SK-N-SH treated with all-trans-retinoic acid at 6 μM for 48 hours (cell line): ENCODE measurements at regions not wholly inside any gene's neighbourhood (a gene's known extent, or its start where the extent isn't known, plus 50 kb on each side); places are given as distances from the start of the nearest gene placed in this dataset.

ENCODE experiments used
- ATAC-seq: fragments of 200-7000 bp; cut with Tn5 transposase; 3 replicates; pipeline ENCODE4 v1.9.1; 2020; ENCODE audit warnings: mild to moderate bottlenecking, moderate library complexity
- ARNTL ChIP-seq: fragments of 450-650 bp; formaldehyde crosslinking; IDR thresholded peaks from 2 replicates; pipeline ENCODE4 v1.5.0; 2020; ENCODE audit warnings: low read depth, mild to moderate bottlenecking, moderate library complexity, borderline replicate concordance
- BACH2 ChIP-seq: fragments of 250-450 bp; sonication (Bioruptor Pico); IDR thresholded peaks from 2 replicates; pipeline ENCODE4 v1.9.0; 2021; ENCODE audit warnings: mild to moderate bottlenecking, borderline replicate concordance
- ESRRG ChIP-seq: fragments of 250-450 bp; sonication (Bioruptor Pico); IDR thresholded peaks from 2 replicates; pipeline ENCODE4 v1.6.1; 2021; ENCODE audit warnings: mild to moderate bottlenecking
- GLIS3 ChIP-seq: fragments of 250-450 bp; sonication (Bioruptor Pico); IDR thresholded peaks from 2 replicates; pipeline ENCODE4 v1.5.0; 2020; ENCODE audit warnings: mild to moderate bottlenecking, moderate library complexity
- ISL1 ChIP-seq: fragments of 250-450 bp; sonication (Bioruptor Pico); IDR thresholded peaks from 2 replicates; pipeline ENCODE4 v2.1.2; 2022; ENCODE audit warnings: mild to moderate bottlenecking, moderate library complexity
- OSR1 ChIP-seq: fragments of 250-450 bp; sonication (Bioruptor Pico); IDR thresholded peaks from 2 replicates; pipeline ENCODE4 v1.8.0; 2022; ENCODE audit warnings: moderate library complexity, mild to moderate bottlenecking, inconsistent platforms
- POU6F1 ChIP-seq: fragments of 250-450 bp; sonication (Bioruptor Pico); IDR thresholded peaks from 2 replicates; pipeline ENCODE4 v1.8.0; 2021; ENCODE audit warnings: low read depth, mild to moderate bottlenecking, moderate library complexity, borderline replicate concordance
- PPARA ChIP-seq: fragments of 250-450 bp; sonication (Bioruptor Pico); IDR thresholded peaks from 2 replicates; pipeline ENCODE4 v1.5.0; 2020; ENCODE audit warnings: mild to moderate bottlenecking, borderline replicate concordance
- RARB ChIP-seq: fragments of 250-450 bp; sonication (Bioruptor Pico); IDR thresholded peaks from 2 replicates; pipeline ENCODE4 v1.8.0; 2021; ENCODE audit warnings: mild to moderate bottlenecking, moderate library complexity
- SNAI2 ChIP-seq: fragments of 250-450 bp; sonication (Bioruptor Pico); IDR thresholded peaks from 2 replicates; pipeline ENCODE4 v1.5.0; 2020; ENCODE audit warnings: mild to moderate bottlenecking, moderate library complexity
- TCF4 ChIP-seq: fragments of 250-450 bp; sonication (Bioruptor Pico); IDR thresholded peaks from 2 replicates; pipeline ENCODE4 v1.8.0; 2021; ENCODE audit warnings: mild to moderate bottlenecking, moderate library complexity, borderline replicate concordance
- TOX ChIP-seq: fragments of 250-450 bp; sonication (Bioruptor Pico); IDR thresholded peaks from 2 replicates; pipeline ENCODE4 v1.8.0; 2021; ENCODE audit warnings: mild to moderate bottlenecking, moderate library complexity, borderline replicate concordance
- TSHZ2 ChIP-seq: fragments of 250-450 bp; sonication (Bioruptor Pico); IDR thresholded peaks from 2 replicates; pipeline ENCODE4 v1.5.0; 2020; ENCODE audit warnings: mild to moderate bottlenecking, moderate library complexity
- ZC3H10 ChIP-seq: fragments of 250-450 bp; sonication (Bioruptor Pico); IDR thresholded peaks from 2 replicates; pipeline ENCODE4 v1.5.1; 2021; ENCODE audit warnings: mild to moderate bottlenecking, moderate library complexity
- ZFP30 ChIP-seq: fragments of 450-650 bp; formaldehyde crosslinking; IDR thresholded peaks from 2 replicates; pipeline ENCODE4 v1.5.0; 2022; ENCODE audit warnings: mild to moderate bottlenecking, moderate library complexity
- ZNF8 ChIP-seq: fragments of 450-650 bp; formaldehyde crosslinking; IDR thresholded peaks from 2 replicates; pipeline ENCODE4 v1.5.0; 2020; ENCODE audit warnings: mild to moderate bottlenecking, moderate library complexity
- TF ChIP-seq, protein P1 (sequence below): fragments of 250-450 bp; sonication (Bioruptor Pico); IDR thresholded peaks from 2 replicates; pipeline ENCODE4 v1.5.1; 2020; ENCODE audit warnings: low read depth, mild to moderate bottlenecking, moderate library complexity
- TF ChIP-seq, protein P2 (sequence below): fragments of 250-450 bp; sonication (Bioruptor Pico); IDR thresholded peaks from 2 replicates; pipeline ENCODE4 v1.8.0; 2020; ENCODE audit warnings: mild to moderate bottlenecking, moderate library complexity, borderline replicate concordance
- TF ChIP-seq, protein P3 (sequence below): fragments of 250-450 bp; sonication (Bioruptor Pico); IDR thresholded peaks from 2 replicates; pipeline ENCODE4 v1.5.1; 2021; ENCODE audit warnings: mild to moderate bottlenecking, moderate library complexity

DNA sequence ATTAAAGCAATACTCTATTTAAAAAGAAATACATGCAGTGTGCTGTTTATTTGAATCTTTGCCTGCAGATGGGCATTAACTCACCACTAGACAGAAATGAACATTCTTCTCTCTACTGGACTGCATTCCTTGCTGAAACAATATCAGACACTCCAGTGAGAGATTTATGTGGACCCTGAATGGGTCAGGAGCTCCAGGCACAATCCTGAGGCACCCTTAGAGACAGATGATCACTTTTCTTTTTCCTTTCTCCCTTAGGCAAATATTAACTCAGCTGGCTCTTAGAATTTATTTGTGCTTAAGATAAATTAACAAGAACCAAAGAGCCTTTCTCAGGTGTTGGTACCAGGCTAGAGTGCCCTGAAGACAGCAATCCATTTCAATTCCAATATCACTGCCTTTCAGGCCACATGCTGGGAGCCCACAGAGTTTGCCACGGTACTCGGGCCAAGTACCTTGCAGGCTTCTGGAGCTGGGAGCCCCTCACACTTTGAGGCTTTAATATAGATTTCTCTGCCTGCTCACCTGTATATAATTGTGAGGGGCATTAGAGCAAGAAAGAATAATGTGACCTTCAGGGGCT lies 173.0 kb downstream of the EMP1 start:
- no peak for TF ChIP-seq SNAI2 (CRISPR knock-in tag)
- TF ChIP-seq ZNF8 (CRISPR knock-in tag): no peak
- TF ChIP-seq BACH2: no peak
- no peak for TF ChIP-seq TSHZ2
- TF ChIP-seq ARNTL (CRISPR knock-in tag): no peak
- TF ChIP-seq GLIS3: no peak
- no peak for TF ChIP-seq ZC3H10 (CRISPR knock-in tag)
- no peak for TF ChIP-seq TOX (CRISPR knock-in tag)
- no peak for TF ChIP-seq ESRRG (CRISPR knock-in tag)
- no peak for TF ChIP-seq TCF4 (CRISPR knock-in tag)
- no peak for TF ChIP-seq ISL1 (CRISPR knock-in tag)
- TF ChIP-seq, protein P1, sequence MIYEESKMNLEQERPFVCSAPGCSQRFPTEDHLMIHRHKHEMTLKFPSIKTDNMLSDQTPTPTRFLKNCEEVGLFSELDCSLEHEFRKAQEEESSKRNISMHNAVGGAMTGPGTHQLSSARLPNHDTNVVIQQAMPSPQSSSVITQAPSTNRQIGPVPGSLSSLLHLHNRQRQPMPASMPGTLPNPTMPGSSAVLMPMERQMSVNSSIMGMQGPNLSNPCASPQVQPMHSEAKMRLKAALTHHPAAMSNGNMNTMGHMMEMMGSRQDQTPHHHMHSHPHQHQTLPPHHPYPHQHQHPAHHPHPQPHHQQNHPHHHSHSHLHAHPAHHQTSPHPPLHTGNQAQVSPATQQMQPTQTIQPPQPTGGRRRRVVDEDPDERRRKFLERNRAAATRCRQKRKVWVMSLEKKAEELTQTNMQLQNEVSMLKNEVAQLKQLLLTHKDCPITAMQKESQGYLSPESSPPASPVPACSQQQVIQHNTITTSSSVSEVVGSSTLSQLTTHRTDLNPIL (CRISPR knock-in tag): no peak
- TF ChIP-seq, protein P2, sequence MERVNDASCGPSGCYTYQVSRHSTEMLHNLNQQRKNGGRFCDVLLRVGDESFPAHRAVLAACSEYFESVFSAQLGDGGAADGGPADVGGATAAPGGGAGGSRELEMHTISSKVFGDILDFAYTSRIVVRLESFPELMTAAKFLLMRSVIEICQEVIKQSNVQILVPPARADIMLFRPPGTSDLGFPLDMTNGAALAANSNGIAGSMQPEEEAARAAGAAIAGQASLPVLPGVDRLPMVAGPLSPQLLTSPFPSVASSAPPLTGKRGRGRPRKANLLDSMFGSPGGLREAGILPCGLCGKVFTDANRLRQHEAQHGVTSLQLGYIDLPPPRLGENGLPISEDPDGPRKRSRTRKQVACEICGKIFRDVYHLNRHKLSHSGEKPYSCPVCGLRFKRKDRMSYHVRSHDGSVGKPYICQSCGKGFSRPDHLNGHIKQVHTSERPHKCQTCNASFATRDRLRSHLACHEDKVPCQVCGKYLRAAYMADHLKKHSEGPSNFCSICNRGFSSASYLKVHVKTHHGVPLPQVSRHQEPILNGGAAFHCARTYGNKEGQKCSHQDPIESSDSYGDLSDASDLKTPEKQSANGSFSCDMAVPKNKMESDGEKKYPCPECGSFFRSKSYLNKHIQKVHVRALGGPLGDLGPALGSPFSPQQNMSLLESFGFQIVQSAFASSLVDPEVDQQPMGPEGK: no peak
- TF ChIP-seq OSR1 (CRISPR knock-in tag): no peak
- TF ChIP-seq, protein P3, sequence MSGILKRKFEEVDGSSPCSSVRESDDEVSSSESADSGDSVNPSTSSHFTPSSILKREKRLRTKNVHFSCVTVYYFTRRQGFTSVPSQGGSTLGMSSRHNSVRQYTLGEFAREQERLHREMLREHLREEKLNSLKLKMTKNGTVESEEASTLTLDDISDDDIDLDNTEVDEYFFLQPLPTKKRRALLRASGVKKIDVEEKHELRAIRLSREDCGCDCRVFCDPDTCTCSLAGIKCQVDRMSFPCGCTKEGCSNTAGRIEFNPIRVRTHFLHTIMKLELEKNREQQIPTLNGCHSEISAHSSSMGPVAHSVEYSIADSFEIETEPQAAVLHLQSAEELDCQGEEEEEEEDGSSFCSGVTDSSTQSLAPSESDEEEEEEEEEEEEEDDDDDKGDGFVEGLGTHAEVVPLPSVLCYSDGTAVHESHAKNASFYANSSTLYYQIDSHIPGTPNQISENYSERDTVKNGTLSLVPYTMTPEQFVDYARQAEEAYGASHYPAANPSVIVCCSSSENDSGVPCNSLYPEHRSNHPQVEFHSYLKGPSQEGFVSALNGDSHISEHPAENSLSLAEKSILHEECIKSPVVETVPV (CRISPR knock-in tag): no peak
- ATAC-seq: no peak

GRCh38 chr12:13368971-13369370 lies 172.4 kb downstream of the EMP1 start:
- TF ChIP-seq ZFP30 (CRISPR knock-in tag): no peak
- TF ChIP-seq RARB (CRISPR knock-in tag): no peak
- TF ChIP-seq, protein P1 (CRISPR knock-in tag): no peak
- TF ChIP-seq TCF4 (CRISPR knock-in tag): no peak
- no peak for TF ChIP-seq ARNTL (CRISPR knock-in tag)
- no peak for TF ChIP-seq GLIS3
- TF ChIP-seq PPARA (CRISPR knock-in tag): no peak
- TF ChIP-seq TOX (CRISPR knock-in tag): no peak
- TF ChIP-seq, protein P3 (CRISPR knock-in tag): no peak
- no peak for TF ChIP-seq POU6F1 (CRISPR knock-in tag)
- no peak for TF ChIP-seq ZC3H10 (CRISPR knock-in tag)
- ATAC-seq: no peak
